ENCODE measurements at regions not wholly inside any gene's neighbourhood (a gene's known extent, or its start where the extent isn't known, plus 50 kb on each side); places are given as distances from the start of the nearest gene placed in this dataset.

DNA sequence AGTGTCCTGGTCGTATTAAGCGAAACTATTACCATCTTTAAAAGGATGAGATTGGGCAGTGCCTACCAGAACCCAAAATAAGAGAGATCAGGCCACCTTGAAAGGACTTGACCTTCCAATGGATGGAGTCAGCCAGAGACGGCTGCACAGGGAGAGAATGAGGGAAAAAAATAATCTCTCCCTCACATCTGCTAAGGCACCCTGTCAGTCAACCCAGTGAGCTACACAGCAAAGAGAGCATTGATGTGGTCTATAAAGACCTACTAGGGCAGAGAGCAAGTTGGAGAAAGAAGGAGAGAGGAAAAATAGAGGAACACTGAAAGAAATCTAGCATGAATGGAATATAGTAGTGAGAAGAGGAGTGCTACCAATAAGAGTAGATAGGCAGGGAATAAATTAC is 68.0 kb upstream of the FTMT start:
- no peak for DNase-seq (ENCODE audit: low read depth)
- TF ChIP-seq, protein P1, sequence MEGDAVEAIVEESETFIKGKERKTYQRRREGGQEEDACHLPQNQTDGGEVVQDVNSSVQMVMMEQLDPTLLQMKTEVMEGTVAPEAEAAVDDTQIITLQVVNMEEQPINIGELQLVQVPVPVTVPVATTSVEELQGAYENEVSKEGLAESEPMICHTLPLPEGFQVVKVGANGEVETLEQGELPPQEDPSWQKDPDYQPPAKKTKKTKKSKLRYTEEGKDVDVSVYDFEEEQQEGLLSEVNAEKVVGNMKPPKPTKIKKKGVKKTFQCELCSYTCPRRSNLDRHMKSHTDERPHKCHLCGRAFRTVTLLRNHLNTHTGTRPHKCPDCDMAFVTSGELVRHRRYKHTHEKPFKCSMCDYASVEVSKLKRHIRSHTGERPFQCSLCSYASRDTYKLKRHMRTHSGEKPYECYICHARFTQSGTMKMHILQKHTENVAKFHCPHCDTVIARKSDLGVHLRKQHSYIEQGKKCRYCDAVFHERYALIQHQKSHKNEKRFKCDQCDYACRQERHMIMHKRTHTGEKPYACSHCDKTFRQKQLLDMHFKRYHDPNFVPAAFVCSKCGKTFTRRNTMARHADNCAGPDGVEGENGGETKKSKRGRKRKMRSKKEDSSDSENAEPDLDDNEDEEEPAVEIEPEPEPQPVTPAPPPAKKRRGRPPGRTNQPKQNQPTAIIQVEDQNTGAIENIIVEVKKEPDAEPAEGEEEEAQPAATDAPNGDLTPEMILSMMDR (conservative IDR thresholded peaks at IDR 0.05; ENCODE audit: low read depth, low read length) = no peak
- no peak overlapping the region for H3K4me3 ChIP-seq (ENCODE audit: low read depth, low read length)

DNA sequence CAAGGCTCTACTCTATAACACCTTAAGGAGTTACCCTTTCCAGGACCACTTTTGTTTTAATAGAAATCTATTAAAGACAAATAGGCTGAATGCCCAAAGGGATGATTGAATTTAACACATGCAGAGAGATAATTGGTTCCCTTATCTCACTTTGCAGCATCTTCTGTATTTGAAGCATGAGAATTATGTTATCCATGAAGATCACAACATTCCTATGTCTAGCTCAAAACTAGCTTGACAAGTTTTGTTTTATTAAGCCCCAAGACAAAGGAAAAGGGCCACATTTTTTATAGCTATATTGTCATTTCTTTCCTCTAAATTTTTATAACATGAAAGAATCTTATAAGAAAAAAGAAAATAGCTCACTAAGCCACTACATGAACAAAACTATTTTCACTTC is 57.9 kb upstream of the FTMT start:
- no peak overlapping the region for H3K4me3 ChIP-seq (ENCODE audit: low read depth, low read length)
- TF ChIP-seq, protein P1 (conservative IDR thresholded peaks at IDR 0.05; ENCODE audit: low read depth, low read length) = no peak
- DNase-seq (ENCODE audit: low read depth) = no peak

DNA sequence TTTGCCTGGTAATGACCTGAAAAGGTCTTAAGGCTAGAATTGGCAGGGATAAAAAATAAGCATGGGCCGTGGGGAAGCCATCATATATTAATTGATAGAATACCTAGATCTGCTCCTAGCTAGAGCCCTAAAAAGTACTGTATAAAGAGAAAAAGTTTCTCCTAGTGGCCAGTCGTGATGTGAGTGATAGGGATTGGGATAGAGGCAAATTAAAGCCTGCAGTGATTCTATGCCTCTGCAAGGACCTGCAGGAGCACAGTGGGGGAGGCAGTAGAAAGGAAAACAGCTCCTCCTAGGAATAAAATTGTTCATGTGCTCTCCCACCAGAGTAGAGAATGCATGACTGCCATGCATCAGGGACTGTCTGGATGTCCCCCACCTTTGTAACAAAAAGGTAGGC is 56.2 kb upstream of the FTMT start:
- H3K4me3 ChIP-seq (ENCODE audit: low read depth, low read length) = no peak overlapping the region
- TF ChIP-seq, protein P1 (conservative IDR thresholded peaks at IDR 0.05; ENCODE audit: low read depth, low read length) = no peak
- DNase-seq (ENCODE audit: low read depth) = no peak

GRCh38 chr5:121797681-121798518 is 53.8 kb upstream of the FTMT start:
- no peak for DNase-seq (ENCODE audit: low read depth)
- no peak overlapping the region for H3K4me3 ChIP-seq (ENCODE audit: low read depth, low read length)

More at GRCh38 chr5:121797681-121798518, 53.8 kb upstream of the FTMT start:
- TF ChIP-seq, protein P1 (conservative IDR thresholded peaks at IDR 0.05; ENCODE audit: low read depth, low read length) = no peak
